Mesendoderm (in vitro differentiated cells): ENCODE measurements at regions not wholly inside any gene's neighbourhood (a gene's known extent, or its start where the extent isn't known, plus 50 kb on each side); places are given as distances from the start of the nearest gene placed in this dataset. TPM values are rescaled to one million over a fixed set of nuclear protein-coding genes. Genes with fewer than 3 reads are reported as not detected.

Source experiments
- DNase-seq: peaks from one replicate; pipeline ENCODE4 v3.0.0; 2013
- H2AK5ac ChIP-seq: 2 replicates; pipeline ENCODE4 v1.6.1; 2013; ENCODE audit warnings: low read length, inconsistent platforms
- H2BK120ac ChIP-seq: 2 replicates; pipeline ENCODE4 v1.6.1; 2013; ENCODE audit warnings: low read depth, mild to moderate bottlenecking, low read length, moderate library complexity, mixed read lengths
- H2BK15ac ChIP-seq: replicated peaks from 2 replicates; pipeline ENCODE4 v1.6.1; 2013; ENCODE audit warnings: low read depth, mild to moderate bottlenecking, moderate library complexity
- H2BK5ac ChIP-seq: 2 replicates; pipeline ENCODE4 v1.6.1; 2013; ENCODE audit warnings: low read length, inconsistent platforms
- H3K18ac ChIP-seq: 2 replicates; pipeline ENCODE4 v1.6.1; 2013; ENCODE audit warnings: mild to moderate bottlenecking, low read length, mixed read lengths
- H3K23ac ChIP-seq: one replicate; pipeline ENCODE4 v1.6.1; 2013; ENCODE audit warnings: low read length
- H3K27ac ChIP-seq: 2 replicates; pipeline ENCODE4 v1.5.1; 2013; ENCODE audit warnings: low read depth, mild to moderate bottlenecking, inconsistent platforms, low read length, moderate library complexity
- H3K27me3 ChIP-seq: 2 replicates; pipeline ENCODE4 v1.6.1; 2013; ENCODE audit warnings: low read length, control low read depth, mild to moderate bottlenecking, inconsistent platforms; ENCODE audit not compliant: insufficient read depth, poor library complexity
- H3K36me3 ChIP-seq: 2 replicates; pipeline ENCODE4 v1.6.1; 2013; ENCODE audit warnings: low read length, inconsistent platforms; ENCODE audit not compliant: control insufficient read depth, insufficient read depth
- H3K4ac ChIP-seq: one replicate; pipeline ENCODE4 v1.6.1; 2013; ENCODE audit warnings: low read depth, mild to moderate bottlenecking, low read length, moderate library complexity
- H3K4me1 ChIP-seq: 2 replicates; pipeline ENCODE4 v1.6.1; 2013; ENCODE audit warnings: low read depth, low read length, inconsistent platforms; ENCODE audit not compliant: control insufficient read depth
- H3K4me2 ChIP-seq: 2 replicates; pipeline ENCODE4 v1.6.1; 2013; ENCODE audit warnings: low read length
- H3K4me3 ChIP-seq: 2 replicates; pipeline ENCODE4 v1.5.1; 2013; ENCODE audit warnings: mild to moderate bottlenecking, low read length
- H3K56ac ChIP-seq: one replicate; pipeline ENCODE4 v1.6.1; 2013; ENCODE audit warnings: low read length
- H3K79me1 ChIP-seq: 2 replicates; pipeline ENCODE4 v1.6.1; 2013; ENCODE audit warnings: low read length, inconsistent platforms
- H3K79me2 ChIP-seq: 2 replicates; pipeline ENCODE4 v1.6.1; 2013; ENCODE audit warnings: mild to moderate bottlenecking, low read length; ENCODE audit not compliant: control insufficient read depth, insufficient read depth
- H3K9ac ChIP-seq: 2 replicates; pipeline ENCODE4 v1.6.1; 2013; ENCODE audit warnings: low read length, inconsistent platforms
- H4K5ac ChIP-seq: one replicate; pipeline ENCODE4 v1.6.1; 2013; ENCODE audit warnings: low read length
- H4K8ac ChIP-seq: one replicate; pipeline ENCODE4 v1.6.1; 2013; ENCODE audit warnings: low read depth, mild to moderate bottlenecking, control low read depth, low read length, moderate library complexity
- WGBS: extraction: QIAGEN DNeasy Blood & Tissue Kit; methylation state at CpG from one replicate; pipeline ENCODE4 v1.1.7; 2013; ENCODE audit warnings: low lambda C conversion rate, missing lambda C conversion rate; ENCODE audit not compliant: insufficient coverage; ENCODE audit errors: extremely low coverage; 5-methylcytosine and 5-hydroxymethylcytosine counted together
- small RNA-seq: library from polyadenylated mRNA; stranded (forward); fragments of <200 nt; extraction: miRNeasy Mini kit (QIAGEN cat#:217004); gene quantifications from one replicate; pipeline ENCODE3, GENCODE V24; 2013; ENCODE audit not compliant: insufficient read depth

DNA sequence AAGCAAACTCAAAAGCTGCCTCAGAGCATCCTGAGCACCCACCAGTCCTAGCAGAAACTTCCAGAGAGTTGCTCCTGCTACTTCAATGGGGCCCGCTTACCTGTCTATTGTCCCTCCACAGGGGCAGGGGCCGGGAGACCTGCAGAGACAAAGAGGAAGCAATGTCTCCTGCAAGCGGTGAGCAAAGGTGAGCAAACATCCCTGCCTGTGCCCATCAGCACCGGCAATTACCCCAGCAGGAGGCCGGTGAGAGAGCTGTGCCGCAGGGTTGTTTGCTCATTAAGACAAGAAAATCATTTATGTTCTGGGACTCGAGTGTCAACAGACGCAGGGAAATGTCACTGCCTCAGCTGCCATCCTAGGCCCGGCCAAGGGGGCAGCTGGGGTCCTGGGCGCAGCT lies 53.8 kb upstream of the TARDBP start:
- no peak overlapping the region for H2AK5ac ChIP-seq
- no peak overlapping the region for H3K23ac ChIP-seq
- H4K5ac ChIP-seq = no peak overlapping the region
- H3K56ac ChIP-seq = no peak overlapping the region
- H2BK15ac ChIP-seq = no peak overlapping the region
- no peak overlapping the region for H3K27ac ChIP-seq
- no peak overlapping the region for H2BK5ac ChIP-seq
- no peaks in the 10 kb centered on the region for H3K27me3 ChIP-seq
- H3K36me3 ChIP-seq = no peaks in the 10 kb centered on the region
- H3K4me3 ChIP-seq = no peak overlapping the region
- H3K18ac ChIP-seq = no peak overlapping the region
- no peaks in the 10 kb centered on the region for H3K4me1 ChIP-seq
- no peaks in the 10 kb centered on the region for H3K79me2 ChIP-seq
- no peak overlapping the region for H3K9ac ChIP-seq
- no peaks in the 10 kb centered on the region for H3K79me1 ChIP-seq
- no peak overlapping the region for H3K4ac ChIP-seq
- H3K4me2 ChIP-seq = no peak overlapping the region
- no CpG with 5 or more reads among the region's 10 CpGs for WGBS
- no peak overlapping the region for H4K8ac ChIP-seq
- peak; percentile 52 for DNase-seq
- no peak overlapping the region for H2BK120ac ChIP-seq

GRCh38 chr1:10960411-10961299 lies 51.8 kb upstream of the TARDBP start:
- Histone ChIP-seq H3K4me1 (no peaks in the 10 kb centered on the region), H3K4me3 (no peak overlapping the region), H3K9ac (no peak overlapping the region), H3K79me2 (no peaks in the 10 kb centered on the region), H2BK5ac (no peak overlapping the region), H3K36me3 (no peaks in the 10 kb centered on the region), H3K23ac (no peak overlapping the region), H2AK5ac (no peak overlapping the region), H3K18ac (no peak overlapping the region), H3K56ac (peak overlapping the region; percentile 73), H3K27me3 (no peaks in the 10 kb centered on the region), H3K27ac (no peak overlapping the region), H3K4me2 (peak overlapping the region; percentile 57), H3K4ac (no peak overlapping the region), H4K5ac (no peak overlapping the region), H4K8ac (no peak overlapping the region), H2BK15ac (no peak overlapping the region), H3K79me1 (no peaks in the 10 kb centered on the region), H2BK120ac (no peak overlapping the region)
- no CpG with 5 or more reads among the region's 45 CpGs for WGBS
- DNase-seq = peak; percentile 87

DNA sequence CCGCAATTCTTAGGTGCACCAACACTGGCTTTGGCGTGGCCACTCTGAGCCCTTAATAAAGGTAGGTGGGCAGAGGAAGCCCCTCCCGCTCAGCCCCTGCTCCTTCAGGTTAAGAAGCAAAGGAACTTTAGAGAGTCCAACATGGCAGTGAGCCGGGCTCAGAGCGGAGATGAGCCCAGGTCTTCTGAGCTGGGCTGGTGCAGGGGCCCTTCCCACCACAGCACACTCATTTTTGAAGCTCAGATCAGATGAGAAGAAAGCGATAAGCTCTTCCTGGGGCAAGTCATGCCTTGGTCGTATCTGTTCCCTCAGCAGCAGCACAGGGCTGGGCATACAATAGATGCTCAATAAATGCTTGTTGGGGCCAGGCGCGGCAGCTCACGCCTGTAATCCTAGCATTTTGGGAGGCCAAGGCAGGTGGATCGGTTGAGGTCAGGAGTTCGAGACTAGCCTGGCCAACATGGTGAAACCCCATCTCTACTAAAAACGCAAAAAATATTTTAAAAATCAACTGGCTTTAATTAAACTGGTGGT lies 51.1 kb upstream of the TARDBP start:
- Histone ChIP-seq H3K27ac (no peak overlapping the region), H4K5ac (no peak overlapping the region), H2BK15ac (no peak overlapping the region), H3K9ac (no peak overlapping the region), H2AK5ac (no peak overlapping the region), H3K79me2 (no peaks in the 10 kb centered on the region), H3K4ac (no peak overlapping the region), H3K4me3 (no peak overlapping the region), H3K18ac (no peak overlapping the region), H3K36me3 (no peaks in the 10 kb centered on the region), H3K56ac (no peak overlapping the region), H3K4me2 (no peak overlapping the region), H3K27me3 (no peaks in the 10 kb centered on the region), H3K23ac (no peak overlapping the region), H2BK5ac (no peak overlapping the region), H4K8ac (no peak overlapping the region), H3K4me1 (no peaks in the 10 kb centered on the region), H2BK120ac (no peak overlapping the region), H3K79me1 (no peaks in the 10 kb centered on the region)
- DNase-seq = no peak
- no CpG with 5 or more reads among the region's 13 CpGs for WGBS

DNA sequence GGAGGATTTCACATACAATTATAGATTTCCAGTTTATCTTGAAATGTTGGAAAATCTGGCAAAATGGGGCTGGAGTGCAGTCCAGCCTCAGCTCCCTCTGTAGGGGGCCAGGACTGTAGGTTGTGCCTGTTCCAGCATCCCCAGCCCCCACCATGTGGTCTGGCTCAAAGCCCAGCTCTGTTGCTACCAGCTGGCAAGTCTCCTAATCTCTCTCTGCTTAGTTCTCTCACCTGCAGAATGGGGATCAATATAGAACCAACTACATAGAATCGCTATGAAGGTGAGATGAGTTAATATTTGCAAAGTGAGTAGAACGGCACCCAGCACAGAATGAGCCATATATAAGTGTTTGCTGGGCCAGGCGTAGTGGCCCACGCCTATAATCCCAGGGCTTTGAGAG lies 50.0 kb upstream of the TARDBP start:
- no peak overlapping the region for H3K4ac ChIP-seq
- H3K79me1 ChIP-seq = no peaks in the 10 kb centered on the region
- no peaks in the 10 kb centered on the region for H3K36me3 ChIP-seq
- H3K27ac ChIP-seq = no peak overlapping the region
- no peak overlapping the region for H2AK5ac ChIP-seq
- no peaks in the 10 kb centered on the region for H3K79me2 ChIP-seq
- no peak overlapping the region for H4K8ac ChIP-seq
- H3K4me1 ChIP-seq = no peaks in the 10 kb centered on the region
- no peak overlapping the region for H3K56ac ChIP-seq
- no peak overlapping the region for H3K4me3 ChIP-seq
- no peak overlapping the region for H3K23ac ChIP-seq
- DNase-seq = no peak
- H2BK120ac ChIP-seq = no peak overlapping the region
- H4K5ac ChIP-seq = no peak overlapping the region
- no peak overlapping the region for H2BK15ac ChIP-seq
- WGBS = no CpG with 5 or more reads among the region's 4 CpGs
- H3K27me3 ChIP-seq = no peaks in the 10 kb centered on the region
- H3K9ac ChIP-seq = no peak overlapping the region
- H2BK5ac ChIP-seq = no peak overlapping the region
- H3K18ac ChIP-seq = no peak overlapping the region
- no peak overlapping the region for H3K4me2 ChIP-seq

Small RNAs in the stretch of these regions (small RNA-seq; reads per million reads assigned to genes)
- gene HSPE1P24 = not detected
